Keratinocyte (primary cell): ENCODE measurements at regions not wholly inside any gene's neighbourhood (a gene's known extent, or its start where the extent isn't known, plus 50 kb on each side); places are given as distances from the start of the nearest gene placed in this dataset.

Experiments used
- CTCF ChIP-seq, 3 experiments: IDR thresholded peaks in 1 of 3; conservative IDR thresholded peaks in 1 of 3; optimal IDR thresholded peaks in 1 of 3; 2 replicates in 2 of 3; 3 replicates in 1 of 3; pipeline versions ENCODE3 to v1.5.1; 2011; ENCODE audit warnings: low read length in 3 of 3, mild to moderate bottlenecking in 3 of 3, moderate library complexity in 2 of 3, control low read depth in 1 of 3, inconsistent platforms in 1 of 3; ENCODE audit not compliant: insufficient read depth in 2 of 3; ENCODE audit errors: extremely low read depth in 1 of 3
- EZH2 ChIP-seq: IDR thresholded peaks from one replicate; pipeline ENCODE4 v1.6.1; 2012; ENCODE audit warnings: inconsistent platforms, mild to moderate bottlenecking, low read length, moderate library complexity

GRCh38 chr16:75945916-75946457 lies 219.7 kb upstream of the CPHXL start:
- TF ChIP-seq CTCF (optimal IDR thresholded peaks at IDR 0.05 in 1 of 3, IDR thresholded peaks at IDR 0.05 in 1 of 3, conservative IDR thresholded peaks at IDR 0.05 in 1 of 3; ENCODE audit: extremely low read depth in 1 of 3, insufficient read depth in 2 of 3, low read length in 3 of 3) (no peak), EZH2 (no peak)
